ENCODE measurements at regions not wholly inside any gene's neighbourhood (a gene's known extent, or its start where the extent isn't known, plus 50 kb on each side); places are given as distances from the start of the nearest gene placed in this dataset.

DNA sequence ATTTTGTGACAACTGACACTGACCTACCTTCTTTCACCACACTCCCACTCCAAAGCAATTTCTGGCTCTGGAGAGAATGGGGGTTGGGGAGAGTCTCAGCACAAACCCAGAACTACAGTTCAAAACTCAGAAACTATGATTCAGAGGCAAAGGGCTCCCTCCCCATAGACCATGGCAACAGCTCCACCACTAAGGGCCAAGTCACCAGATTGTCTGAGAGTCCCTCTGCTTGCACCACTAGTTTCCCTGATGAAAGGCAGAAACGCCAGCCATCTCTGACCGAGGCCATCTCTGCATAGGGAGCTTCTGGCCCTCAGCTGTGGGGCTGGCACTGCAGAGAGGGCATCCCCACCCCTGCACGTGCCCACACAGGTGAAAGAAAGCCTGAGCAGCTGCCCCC is 112.4 kb upstream of the VSTM2B start:
- no peaks in the 10 kb centered on the region for H3K27me3 Mint-ChIP-seq (ENCODE audit: unreplicated experiment)
- H3K36me3 Mint-ChIP-seq (ENCODE audit: unreplicated experiment) = no peaks in the 10 kb centered on the region
- H3K4me3 Mint-ChIP-seq (ENCODE audit: unreplicated experiment) = no peak overlapping the region
- H3K9me3 Mint-ChIP-seq (ENCODE audit: unreplicated experiment) = no peaks in the 10 kb centered on the region
- no peak overlapping the region for H3K27ac Mint-ChIP-seq (ENCODE audit: unreplicated experiment)
- DNase-seq (ENCODE audit: extremely low spot score, unreplicated experiment) = no peak
- no peaks in the 10 kb centered on the region for H3K4me1 Mint-ChIP-seq (ENCODE audit: unreplicated experiment)
- TF ChIP-seq, protein P1, sequence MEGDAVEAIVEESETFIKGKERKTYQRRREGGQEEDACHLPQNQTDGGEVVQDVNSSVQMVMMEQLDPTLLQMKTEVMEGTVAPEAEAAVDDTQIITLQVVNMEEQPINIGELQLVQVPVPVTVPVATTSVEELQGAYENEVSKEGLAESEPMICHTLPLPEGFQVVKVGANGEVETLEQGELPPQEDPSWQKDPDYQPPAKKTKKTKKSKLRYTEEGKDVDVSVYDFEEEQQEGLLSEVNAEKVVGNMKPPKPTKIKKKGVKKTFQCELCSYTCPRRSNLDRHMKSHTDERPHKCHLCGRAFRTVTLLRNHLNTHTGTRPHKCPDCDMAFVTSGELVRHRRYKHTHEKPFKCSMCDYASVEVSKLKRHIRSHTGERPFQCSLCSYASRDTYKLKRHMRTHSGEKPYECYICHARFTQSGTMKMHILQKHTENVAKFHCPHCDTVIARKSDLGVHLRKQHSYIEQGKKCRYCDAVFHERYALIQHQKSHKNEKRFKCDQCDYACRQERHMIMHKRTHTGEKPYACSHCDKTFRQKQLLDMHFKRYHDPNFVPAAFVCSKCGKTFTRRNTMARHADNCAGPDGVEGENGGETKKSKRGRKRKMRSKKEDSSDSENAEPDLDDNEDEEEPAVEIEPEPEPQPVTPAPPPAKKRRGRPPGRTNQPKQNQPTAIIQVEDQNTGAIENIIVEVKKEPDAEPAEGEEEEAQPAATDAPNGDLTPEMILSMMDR (IDR thresholded peaks at IDR 0.05) = no peak

DNA sequence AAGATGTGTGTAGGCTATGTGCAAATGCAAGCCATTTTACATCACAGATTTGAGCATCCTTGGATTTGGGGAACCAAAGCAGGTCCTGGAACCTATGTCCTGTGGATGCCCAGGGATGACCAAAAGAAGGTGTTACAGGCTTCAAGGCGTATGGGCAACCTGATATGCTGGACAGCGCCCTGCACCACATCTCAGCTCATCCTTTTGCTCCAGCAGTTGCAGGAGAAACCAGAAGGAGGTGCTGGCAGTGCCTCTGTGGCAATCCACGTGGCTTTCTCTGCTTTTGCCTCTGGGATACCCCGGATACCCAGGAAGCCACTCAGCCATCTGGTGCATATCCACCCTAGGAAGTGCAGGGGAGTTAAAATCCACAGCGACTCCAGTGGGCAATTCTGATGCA is 110.3 kb upstream of the VSTM2B start:
- no peak overlapping the region for H3K27ac Mint-ChIP-seq (ENCODE audit: unreplicated experiment)
- H3K4me3 Mint-ChIP-seq (ENCODE audit: unreplicated experiment) = no peak overlapping the region
- H3K36me3 Mint-ChIP-seq (ENCODE audit: unreplicated experiment) = no peaks in the 10 kb centered on the region
- peaks cover 4% of the 10 kb centered on the region for H3K9me3 Mint-ChIP-seq (ENCODE audit: unreplicated experiment)
- TF ChIP-seq, protein P1 (IDR thresholded peaks at IDR 0.05) = no peak
- no peak for DNase-seq (ENCODE audit: extremely low spot score, unreplicated experiment)
- no peaks in the 10 kb centered on the region for H3K27me3 Mint-ChIP-seq (ENCODE audit: unreplicated experiment)
- no peaks in the 10 kb centered on the region for H3K4me1 Mint-ChIP-seq (ENCODE audit: unreplicated experiment)

DNA sequence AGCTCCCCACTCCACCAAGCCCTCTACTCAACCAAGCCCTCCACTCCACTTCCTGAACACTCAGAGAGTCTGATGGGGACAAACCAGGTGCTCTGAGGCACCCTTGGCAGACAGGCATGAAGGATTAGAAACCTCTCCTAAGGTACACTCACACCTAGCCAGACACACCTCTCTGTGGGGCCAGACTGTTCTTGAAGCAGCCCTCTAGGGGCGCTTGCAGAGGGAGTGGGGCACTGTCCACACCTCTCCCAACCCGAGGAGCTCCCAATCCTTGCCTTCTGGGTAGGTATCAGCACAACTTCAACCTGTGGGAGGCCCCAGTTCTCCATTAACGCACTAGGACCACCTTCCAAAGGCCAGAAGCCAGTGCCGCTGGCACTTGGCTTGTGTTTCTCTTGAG is 108.7 kb upstream of the VSTM2B start:
- H3K4me3 Mint-ChIP-seq (ENCODE audit: unreplicated experiment) = no peak overlapping the region
- H3K9me3 Mint-ChIP-seq (ENCODE audit: unreplicated experiment) = peaks cover 7% of the 10 kb centered on the region
- H3K27me3 Mint-ChIP-seq (ENCODE audit: unreplicated experiment) = no peaks in the 10 kb centered on the region
- no peaks in the 10 kb centered on the region for H3K36me3 Mint-ChIP-seq (ENCODE audit: unreplicated experiment)
- no peaks in the 10 kb centered on the region for H3K4me1 Mint-ChIP-seq (ENCODE audit: unreplicated experiment)
- DNase-seq (ENCODE audit: extremely low spot score, unreplicated experiment) = no peak
- TF ChIP-seq, protein P1 (IDR thresholded peaks at IDR 0.05) = no peak
- no peak overlapping the region for H3K27ac Mint-ChIP-seq (ENCODE audit: unreplicated experiment)

DNA sequence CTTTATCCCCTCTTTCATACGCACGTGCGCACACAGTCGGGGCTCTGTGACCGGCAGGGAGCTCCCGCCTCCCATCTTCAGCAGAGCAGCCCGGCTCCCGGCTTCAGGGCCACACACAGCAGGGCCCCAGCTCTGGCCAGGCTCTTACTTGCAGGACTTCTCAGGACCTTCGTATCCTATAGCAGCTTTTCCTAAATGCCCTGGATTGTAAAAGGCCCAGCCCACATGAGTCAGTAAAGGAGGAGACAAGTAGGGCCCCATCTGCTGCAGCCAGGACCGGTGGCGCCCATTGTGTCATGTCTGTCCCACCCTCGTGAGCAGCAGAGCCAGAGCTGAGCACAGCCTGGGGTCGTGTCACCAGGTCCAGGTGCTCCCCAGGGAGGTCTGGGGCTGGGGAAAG is 107.6 kb upstream of the VSTM2B start:
- Mint-ChIP-seq H3K36me3 (ENCODE audit: unreplicated experiment) (no peaks in the 10 kb centered on the region), H3K9me3 (ENCODE audit: unreplicated experiment) (peaks cover 7% of the 10 kb centered on the region), H3K27ac (ENCODE audit: unreplicated experiment) (no peak overlapping the region), H3K27me3 (ENCODE audit: unreplicated experiment) (no peaks in the 10 kb centered on the region), H3K4me1 (ENCODE audit: unreplicated experiment) (no peaks in the 10 kb centered on the region), H3K4me3 (ENCODE audit: unreplicated experiment) (no peak overlapping the region)
- TF ChIP-seq, protein P1 (IDR thresholded peaks at IDR 0.05) = no peak
- DNase-seq (ENCODE audit: extremely low spot score, unreplicated experiment) = no peak

DNA sequence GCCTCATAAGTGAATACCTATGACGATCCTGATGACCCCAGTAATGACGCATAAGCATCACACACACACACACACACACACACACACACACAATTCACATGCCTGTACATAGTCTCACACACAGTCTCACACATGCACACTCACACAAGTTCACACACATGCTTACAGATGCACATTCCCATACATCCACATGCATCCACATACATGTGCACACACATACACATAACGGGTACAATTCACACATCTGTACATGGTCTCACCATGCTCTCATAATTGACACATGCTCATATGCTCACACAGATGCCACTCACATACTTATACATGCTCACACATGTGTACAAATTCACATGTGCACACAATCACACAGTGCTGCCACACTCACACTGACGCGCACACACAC is 105.7 kb upstream of the VSTM2B start:
- no peak overlapping the region for H3K4me3 Mint-ChIP-seq (ENCODE audit: unreplicated experiment)
- H3K9me3 Mint-ChIP-seq (ENCODE audit: unreplicated experiment) = peaks cover 16% of the 10 kb centered on the region
- TF ChIP-seq, protein P1 (IDR thresholded peaks at IDR 0.05) = no peak
- no peak for DNase-seq (ENCODE audit: extremely low spot score, unreplicated experiment)
- no peaks in the 10 kb centered on the region for H3K27me3 Mint-ChIP-seq (ENCODE audit: unreplicated experiment)
- no peak overlapping the region for H3K27ac Mint-ChIP-seq (ENCODE audit: unreplicated experiment)
- no peaks in the 10 kb centered on the region for H3K36me3 Mint-ChIP-seq (ENCODE audit: unreplicated experiment)
- no peaks in the 10 kb centered on the region for H3K4me1 Mint-ChIP-seq (ENCODE audit: unreplicated experiment)

All from osteocyte (in vitro differentiated cells).